Neural progenitor cell (in vitro differentiated cells): ENCODE measurements at regions not wholly inside any gene's neighbourhood (a gene's known extent, or its start where the extent isn't known, plus 50 kb on each side); places are given as distances from the start of the nearest gene placed in this dataset.

ENCODE experiments used
- DNase-seq: peaks from one replicate; pipeline ENCODE4 v3.0.0-alpha.2; 2016; ENCODE audit warnings: low spot score
- H2AFZ ChIP-seq: fragments of 200-600 bp; sonication (generic); replicated peaks from 2 replicates; pipeline ENCODE4 v1.6.1; 2016; ENCODE audit warnings: antibody characterized with exemption
- H3F3A ChIP-seq: fragments of 200-600 bp; sonication (generic); 2 replicates; pipeline ENCODE4 v1.6.1; 2016; ENCODE audit warnings: antibody characterized with exemption, low read depth
- H3K27ac ChIP-seq: fragments of 200-600 bp; sonication (generic); 2 replicates; pipeline ENCODE4 v1.5.1; 2016; ENCODE audit warnings: mild to moderate bottlenecking
- H3K27me3 ChIP-seq: fragments of 200-600 bp; sonication (generic); 2 replicates; pipeline ENCODE4 v1.6.1; 2016; ENCODE audit warnings: mild to moderate bottlenecking, moderate library complexity
- H3K36me3 ChIP-seq: fragments of 200-600 bp; sonication (generic); 2 replicates; pipeline ENCODE4 v1.5.1; 2016
- H3K4me1 ChIP-seq: fragments of 200-600 bp; sonication (generic); 2 replicates; pipeline ENCODE4 v1.6.1; 2016; ENCODE audit warnings: mixed run types
- H3K4me2 ChIP-seq: fragments of 200-600 bp; sonication (generic); 2 replicates; pipeline ENCODE4 v1.6.1; 2016
- H3K4me3 ChIP-seq: fragments of 200-600 bp; sonication (generic); 2 replicates; pipeline ENCODE4 v1.5.1; 2016
- H3K79me2 ChIP-seq: fragments of 200-600 bp; sonication (generic); 2 replicates; pipeline ENCODE4 v1.6.1; 2016; ENCODE audit warnings: low read depth
- H3K9ac ChIP-seq: fragments of 200-600 bp; sonication (generic); 2 replicates; pipeline ENCODE4 v1.6.1; 2016
- H3K9me3 ChIP-seq: fragments of 200-600 bp; sonication (generic); 2 replicates; pipeline ENCODE4 v1.5.1; 2016; ENCODE audit warnings: low read depth
- H4K20me1 ChIP-seq: fragments of 200-600 bp; sonication (generic); 2 replicates; pipeline ENCODE4 v1.6.1; 2016; ENCODE audit warnings: low read depth
- H3K27ac Mint-ChIP-seq: 3 replicates; pipeline ENCODE4 v1.8.0; 2021; ENCODE audit warnings: mixed read lengths
- H3K27me3 Mint-ChIP-seq: 2 replicates; pipeline ENCODE4 v1.8.0; 2022; ENCODE audit warnings: low read depth, mild to moderate bottlenecking, inconsistent platforms, moderate library complexity, mixed read lengths; ENCODE audit not compliant: insufficient read depth
- H3K36me3 Mint-ChIP-seq: 3 replicates; pipeline ENCODE4 v1.8.0; 2021; ENCODE audit warnings: mixed read lengths
- H3K4me1 Mint-ChIP-seq: 3 replicates; pipeline ENCODE4 v1.8.0; 2021; ENCODE audit warnings: mixed read lengths
- H3K4me3 Mint-ChIP-seq: 3 replicates; pipeline ENCODE4 v1.8.0; 2021; ENCODE audit warnings: mild to moderate bottlenecking, moderate library complexity, mixed read lengths
- H3K9me3 Mint-ChIP-seq: 3 replicates; pipeline ENCODE4 v1.8.0; 2020; ENCODE audit warnings: mixed read lengths
- CTCF ChIP-seq: fragments of 200-600 bp; sonication (generic); IDR thresholded peaks from 2 replicates; pipeline ENCODE4 v1.5.1; 2017; ENCODE audit warnings: antibody characterized with exemption, mild to moderate bottlenecking
- EZH2 ChIP-seq: fragments of 200-600 bp; sonication (generic); IDR thresholded peaks from 2 replicates; pipeline ENCODE4 v1.6.1; 2017; ENCODE audit warnings: antibody characterized with exemption, mild to moderate bottlenecking, moderate library complexity
- EZH2phosphoT487 ChIP-seq: fragments of 200-600 bp; sonication (generic); IDR thresholded peaks from 2 replicates; pipeline ENCODE4 v1.6.1; 2017; ENCODE audit warnings: antibody characterized with exemption

- Histone ChIP-seq H3K27me3 (no peaks in the 10 kb centered on the region), H3K27ac (no peak overlapping the region), H3K4me3 (no peak overlapping the region), H3K4me1 (no peaks in the 10 kb centered on the region), H3K36me3 (no peaks in the 10 kb centered on the region), H3F3A (no peaks in the 10 kb centered on the region), H3K9ac (no peak overlapping the region), H3K79me2 (no peaks in the 10 kb centered on the region), H3K9me3 (no peaks in the 10 kb centered on the region), H2AFZ (no peak overlapping the region), H3K4me2 (no peak overlapping the region), H4K20me1 (no peaks in the 10 kb centered on the region)
- no peak overlapping the region for H3K4me3 Mint-ChIP-seq
- no peak for TF ChIP-seq EZH2
- TF ChIP-seq EZH2phosphoT487 = no peak
- TF ChIP-seq CTCF = no peak
- no peak overlapping the region for H3K27ac Mint-ChIP-seq
- H3K4me1 Mint-ChIP-seq = no peaks in the 10 kb centered on the region
- H3K27me3 Mint-ChIP-seq = no peaks in the 10 kb centered on the region
- DNase-seq = no peak
- H3K36me3 Mint-ChIP-seq = no peaks in the 10 kb centered on the region
- H3K9me3 Mint-ChIP-seq = no peaks in the 10 kb centered on the region
These were observed 146.7 kb downstream of the HLX start for GRCh38 chr1:221025956-221026355.

DNA sequence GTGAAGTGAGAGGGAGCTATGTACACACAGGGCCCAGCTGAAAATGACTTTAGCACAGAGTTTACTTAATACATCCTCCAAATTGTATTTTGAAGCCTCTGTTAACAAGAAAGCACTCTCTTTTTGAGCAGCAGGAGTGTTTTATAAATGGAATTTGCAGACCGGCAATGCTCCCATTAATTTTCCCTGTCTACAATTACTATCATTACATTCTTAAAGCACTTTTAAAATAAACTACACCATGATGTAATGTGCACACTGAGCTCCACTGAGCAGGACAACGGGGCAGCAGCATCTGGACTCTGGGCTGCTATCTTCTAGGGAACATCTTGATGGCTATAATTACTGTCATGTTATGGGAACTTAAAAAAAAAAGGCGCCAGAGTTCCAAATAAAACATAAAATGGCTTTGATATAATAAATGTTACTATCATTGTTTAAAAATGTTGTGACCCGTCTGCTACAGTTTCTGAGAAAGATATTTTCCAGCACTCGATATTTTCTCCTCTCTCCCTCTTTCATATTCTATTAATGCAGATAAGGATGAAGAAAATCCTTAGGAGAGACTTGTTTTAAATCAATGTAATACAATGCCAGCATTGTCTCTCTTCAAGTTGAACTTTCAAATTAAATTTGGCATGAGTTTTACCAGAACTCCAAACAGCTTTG, 150.9 kb downstream of the HLX start:
- no peak overlapping the region for H3K4me3 ChIP-seq
- H3K9ac ChIP-seq = no peak overlapping the region
- H3K4me1 ChIP-seq = no peaks in the 10 kb centered on the region
- no peaks in the 10 kb centered on the region for H4K20me1 ChIP-seq
- H3K4me2 ChIP-seq = no peak overlapping the region
- H2AFZ ChIP-seq = no peak overlapping the region
- Mint-ChIP-seq H3K36me3 (no peaks in the 10 kb centered on the region), H3K4me1 (no peaks in the 10 kb centered on the region), H3K27ac (no peak overlapping the region), H3K27me3 (no peaks in the 10 kb centered on the region), H3K9me3 (no peaks in the 10 kb centered on the region), H3K4me3 (no peak overlapping the region)
- H3K27me3 ChIP-seq = no peaks in the 10 kb centered on the region
- H3K36me3 ChIP-seq = no peaks in the 10 kb centered on the region
- no peak for DNase-seq
- H3F3A ChIP-seq = no peaks in the 10 kb centered on the region
- TF ChIP-seq EZH2 (no peak), CTCF (no peak), EZH2phosphoT487 (no peak)
- no peak overlapping the region for H3K27ac ChIP-seq
- H3K79me2 ChIP-seq = no peaks in the 10 kb centered on the region
- H3K9me3 ChIP-seq = no peaks in the 10 kb centered on the region

DNA sequence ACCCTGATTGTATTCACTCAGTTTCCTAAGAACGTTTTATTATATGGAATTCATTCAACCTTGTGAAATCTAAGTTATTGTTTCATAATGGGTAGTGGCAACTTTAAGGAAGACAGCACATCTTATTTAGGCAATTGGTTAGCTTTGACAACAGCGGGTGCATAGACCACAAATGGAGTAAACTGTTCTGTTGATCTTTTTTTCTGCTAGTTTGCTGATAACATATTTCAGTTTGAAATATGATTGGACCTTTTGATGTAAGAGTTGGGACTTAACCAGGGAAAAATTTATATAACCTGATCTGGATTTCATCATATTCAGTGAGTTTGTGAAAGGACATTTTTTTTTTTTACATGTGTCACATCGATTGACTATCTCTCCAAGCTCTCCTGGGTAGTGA, 151.7 kb downstream of the HLX start:
- Histone ChIP-seq H4K20me1 (no peaks in the 10 kb centered on the region), H3K9ac (no peak overlapping the region), H3K79me2 (no peaks in the 10 kb centered on the region), H3K27me3 (no peaks in the 10 kb centered on the region), H3F3A (no peaks in the 10 kb centered on the region), H3K4me1 (no peaks in the 10 kb centered on the region), H3K36me3 (no peaks in the 10 kb centered on the region), H2AFZ (no peak overlapping the region), H3K4me3 (no peak overlapping the region), H3K4me2 (no peak overlapping the region), H3K9me3 (no peaks in the 10 kb centered on the region), H3K27ac (no peak overlapping the region)
- no peak for DNase-seq
- no peak overlapping the region for H3K4me3 Mint-ChIP-seq
- no peak overlapping the region for H3K27ac Mint-ChIP-seq
- no peaks in the 10 kb centered on the region for H3K36me3 Mint-ChIP-seq
- H3K4me1 Mint-ChIP-seq = no peaks in the 10 kb centered on the region
- TF ChIP-seq EZH2 = no peak
- TF ChIP-seq EZH2phosphoT487 = no peak
- TF ChIP-seq CTCF = no peak
- no peaks in the 10 kb centered on the region for H3K9me3 Mint-ChIP-seq
- no peaks in the 10 kb centered on the region for H3K27me3 Mint-ChIP-seq
